ENCODE measurements at regions not wholly inside any gene's neighbourhood (a gene's known extent, or its start where the extent isn't known, plus 50 kb on each side); places are given as distances from the start of the nearest gene placed in this dataset.

- TF ChIP-seq POLR2A (IDR thresholded peaks at IDR 0.05): no peak
- no peak for TF ChIP-seq POLR2AphosphoS5 (IDR thresholded peaks at IDR 0.05)
Observed at GRCh38 chr2:59398081-59398480, 1155.4 kb downstream of the BCL11A start.
